ENCODE measurements at regions not wholly inside any gene's neighbourhood (a gene's known extent, or its start where the extent isn't known, plus 50 kb on each side); places are given as distances from the start of the nearest gene placed in this dataset.

- no peaks in the 10 kb centered on the region for H3F3A ChIP-seq (ENCODE audit: insufficient read depth, low read length)
- H3K27me3 ChIP-seq (replicated peaks; ENCODE audit: insufficient read depth, low read length) = peaks cover 4% of the 10 kb centered on the region; the same call in 1 of the 2 replicates
- no peaks in the 10 kb centered on the region for H3K79me2 ChIP-seq (ENCODE audit: low read length)
- H2AFZ ChIP-seq (ENCODE audit: low read length) = no peak overlapping the region
- no peak for TF ChIP-seq EZH2 (optimal IDR thresholded peaks at IDR 0.05; ENCODE audit: low read depth, low read length)
- TF ChIP-seq EZH2phosphoT487 (IDR thresholded peaks at IDR 0.05; ENCODE audit: low read length) = no peak
- no peak for TF ChIP-seq CTCF (IDR thresholded peaks at IDR 0.05; ENCODE audit: low read length)
- no peak overlapping the region for H3K9ac ChIP-seq (ENCODE audit: low read length)
- no peak overlapping the region for H3K4me2 ChIP-seq (ENCODE audit: low read depth, low read length)
- no peak for DNase-seq
- H3K27ac ChIP-seq (ENCODE audit: low read length) = no peak overlapping the region
- H4K20me1 ChIP-seq (ENCODE audit: insufficient read depth, low read length) = no peaks in the 10 kb centered on the region
- no peak overlapping the region for H3K4me3 ChIP-seq (ENCODE audit: low read length)
- H3K4me1 ChIP-seq (ENCODE audit: low read length) = no peaks in the 10 kb centered on the region
- H3K9me3 ChIP-seq (replicated peaks; ENCODE audit: insufficient read depth, low read length) = no peaks in the 10 kb centered on the region
- no peaks in the 10 kb centered on the region for H3K9me2 ChIP-seq (replicated peaks; ENCODE audit: insufficient read depth, low read length)
- H3K36me3 ChIP-seq (replicated peaks; ENCODE audit: insufficient read depth, low read length) = no peaks in the 10 kb centered on the region
These were observed 167.0 kb downstream of the ASB1 start for GRCh38 chr2:238593678-238594077.

- no peak overlapping the region for H3K9ac ChIP-seq (ENCODE audit: low read length)
These were observed 168.3 kb downstream of the ASB1 start for GRCh38 chr2:238594796-238595749.

GRCh38 chr2:238595750-238596570, 169.2 kb downstream of the ASB1 start:
- H2AFZ ChIP-seq (ENCODE audit: low read length) = no peak overlapping the region
- H3F3A ChIP-seq (ENCODE audit: insufficient read depth, low read length) = no peaks in the 10 kb centered on the region
- no peaks in the 10 kb centered on the region for H3K79me2 ChIP-seq (ENCODE audit: low read length)
- H3K27me3 ChIP-seq (replicated peaks; ENCODE audit: insufficient read depth, low read length) = peaks cover 4% of the 10 kb centered on the region; the same call in 1 of the 2 replicates
- H4K20me1 ChIP-seq (ENCODE audit: insufficient read depth, low read length) = no peaks in the 10 kb centered on the region
- no peak for DNase-seq
- H3K36me3 ChIP-seq (replicated peaks; ENCODE audit: insufficient read depth, low read length) = no peaks in the 10 kb centered on the region
- H3K4me1 ChIP-seq (ENCODE audit: low read length) = no peaks in the 10 kb centered on the region
- TF ChIP-seq EZH2 (optimal IDR thresholded peaks at IDR 0.05; ENCODE audit: low read depth, low read length) (no peak), EZH2phosphoT487 (IDR thresholded peaks at IDR 0.05; ENCODE audit: low read length) (no peak), CTCF (IDR thresholded peaks at IDR 0.05; ENCODE audit: low read length) (no peak)
- H3K4me2 ChIP-seq (ENCODE audit: low read depth, low read length) = no peak overlapping the region
- H3K9ac ChIP-seq (ENCODE audit: low read length) = no peak overlapping the region
- no peaks in the 10 kb centered on the region for H3K9me3 ChIP-seq (replicated peaks; ENCODE audit: insufficient read depth, low read length)
- H3K9me2 ChIP-seq (replicated peaks; ENCODE audit: insufficient read depth, low read length) = no peaks in the 10 kb centered on the region
- H3K4me3 ChIP-seq (ENCODE audit: low read length) = no peak overlapping the region
- no peak overlapping the region for H3K27ac ChIP-seq (ENCODE audit: low read length)

More at GRCh38 chr2:238594796-238595749, 168.3 kb downstream of the ASB1 start:
- no peaks in the 10 kb centered on the region for H4K20me1 ChIP-seq (ENCODE audit: insufficient read depth, low read length)
- H3K9me2 ChIP-seq (replicated peaks; ENCODE audit: insufficient read depth, low read length) = no peaks in the 10 kb centered on the region
- no peaks in the 10 kb centered on the region for H3K36me3 ChIP-seq (replicated peaks; ENCODE audit: insufficient read depth, low read length)
- H3K27ac ChIP-seq (ENCODE audit: low read length) = no peak overlapping the region
- no peaks in the 10 kb centered on the region for H3K79me2 ChIP-seq (ENCODE audit: low read length)
- no peak overlapping the region for H3K4me3 ChIP-seq (ENCODE audit: low read length)
- H3K9me3 ChIP-seq (replicated peaks; ENCODE audit: insufficient read depth, low read length) = no peaks in the 10 kb centered on the region
- no peak for DNase-seq
- no peaks in the 10 kb centered on the region for H3F3A ChIP-seq (ENCODE audit: insufficient read depth, low read length)
- H3K4me2 ChIP-seq (ENCODE audit: low read depth, low read length) = no peak overlapping the region
- peaks cover 4% of the 10 kb centered on the region; the same call in 1 of the 2 replicates for H3K27me3 ChIP-seq (replicated peaks; ENCODE audit: insufficient read depth, low read length)
- H2AFZ ChIP-seq (ENCODE audit: low read length) = no peak overlapping the region
- TF ChIP-seq CTCF (IDR thresholded peaks at IDR 0.05; ENCODE audit: low read length) = no peak
- TF ChIP-seq EZH2phosphoT487 (IDR thresholded peaks at IDR 0.05; ENCODE audit: low read length) = no peak
- no peak for TF ChIP-seq EZH2 (optimal IDR thresholded peaks at IDR 0.05; ENCODE audit: low read depth, low read length)
- H3K4me1 ChIP-seq (ENCODE audit: low read length) = no peaks in the 10 kb centered on the region
